Uterus (tissue), 2 donors: ENCODE measurements at regions not wholly inside any gene's neighbourhood (a gene's known extent, or its start where the extent isn't known, plus 50 kb on each side); places are given as distances from the start of the nearest gene placed in this dataset.

Source experiments
- CTCF ChIP-seq, 4 experiments: fragments of 200-600 bp in 2 of 4; fragments of 450-650 bp in 2 of 4; sonication (generic) in 2 of 4; IDR thresholded peaks; one replicate each; pipeline ENCODE4 v1.5.1; 2016 to 2019; ENCODE audit warnings: antibody characterized with exemption in 4 of 4, mild to moderate bottlenecking in 2 of 4, moderate library complexity in 1 of 4
- POLR2A ChIP-seq, 2 donors: fragments of 450-650 bp; IDR thresholded peaks; one replicate each; pipeline ENCODE4 v1.6.1; 2016; ENCODE audit warnings: antibody characterized with exemption in 2 of 2, mild to moderate bottlenecking in 1 of 2, moderate library complexity in 1 of 2

GRCh38 chrX:145190801-145191389 lies 56.4 kb upstream of the SPANXN1 start:
- TF ChIP-seq POLR2A (IDR thresholded peaks at IDR 0.05) (no peak), CTCF (IDR thresholded peaks at IDR 0.05) (peak in 1 of 4 experiments; percentile 14)
